OCI-LY7 (cell line): ENCODE measurements at regions not wholly inside any gene's neighbourhood (a gene's known extent, or its start where the extent isn't known, plus 50 kb on each side); places are given as distances from the start of the nearest gene placed in this dataset.

ENCODE experiments used
- BruUV-seq: library from RNA; stranded (reverse); fragments of 400-500 nt; replicated peaks from 2 replicates; lab custom pipeline; 2021; lab: Mats Ljungman, UMichigan
- CTCF ChIA-PET: fragments of 300-600 bp; sonication (Branson Sonifier 250); formaldehyde crosslinking; loops from one replicate; lab custom pipeline; 2022; ENCODE audit warnings: antibody characterized with exemption; ENCODE audit not compliant: unreplicated experiment; lab: Charles Lee
- POLR2A ChIA-PET: fragments of 300-600 bp; sonication (Branson Sonifier 250); formaldehyde crosslinking; loops from one replicate; lab custom pipeline; 2022; ENCODE audit warnings: antibody characterized with exemption; lab: Charles Lee
- DNase-seq: peaks from one replicate; pipeline ENCODE4 v3.0.0-alpha.2; 2015; ENCODE audit warnings: low spot score
- H2AFZ ChIP-seq: fragments of 200-600 bp; sonication (generic), shearing (Covaris generic); 2 replicates; pipeline ENCODE4 v1.6.1; 2014; ENCODE audit warnings: mild to moderate bottlenecking, antibody characterized with exemption, low read length, moderate library complexity
- H3K27ac ChIP-seq: fragments of 200-600 bp; sonication (generic); 2 replicates; pipeline ENCODE4 v1.5.1; 2014; ENCODE audit warnings: mixed run types, low read depth, mild to moderate bottlenecking, moderate library complexity, low read length, inconsistent platforms; ENCODE audit not compliant: poor library complexity, severe bottlenecking
- H3K36me3 ChIP-seq: fragments of 200-600 bp; sonication (generic); 2 replicates; pipeline ENCODE4 v1.6.1; 2014; ENCODE audit warnings: mild to moderate bottlenecking, antibody characterized with exemption, low read length, moderate library complexity, mixed read lengths; ENCODE audit not compliant: insufficient read depth
- H3K4me1 ChIP-seq: fragments of 200-600 bp; sonication (generic); 2 replicates; pipeline ENCODE4 v1.5.1; 2014; ENCODE audit warnings: mild to moderate bottlenecking, low read length; ENCODE audit not compliant: insufficient read depth, poor library complexity, severe bottlenecking
- H3K4me2 ChIP-seq: fragments of 200-600 bp; sonication (generic); 2 replicates; pipeline ENCODE4 v1.6.1; 2014; ENCODE audit warnings: mild to moderate bottlenecking, low read length
- H3K4me3 ChIP-seq: fragments of 200-600 bp; sonication (generic); 2 replicates; pipeline ENCODE4 v1.5.1; 2014; ENCODE audit warnings: mild to moderate bottlenecking, low read depth, low read length; ENCODE audit not compliant: poor library complexity, severe bottlenecking
- H3K79me2 ChIP-seq: fragments of 200-600 bp; sonication (generic); 2 replicates; pipeline ENCODE4 v1.6.1; 2016; ENCODE audit warnings: low read depth, mild to moderate bottlenecking, low read length, moderate library complexity, mixed read lengths; ENCODE audit not compliant: insufficient read depth
- H3K9me2 ChIP-seq: fragments of 200-600 bp; sonication (generic); 2 replicates; pipeline ENCODE4 v1.6.1; 2016; ENCODE audit warnings: mild to moderate bottlenecking, low read length, mixed read lengths; ENCODE audit not compliant: insufficient read depth
- H3K9me3 ChIP-seq: fragments of 200-600 bp; sonication (generic); 2 replicates; pipeline ENCODE4 v1.6.1; 2014; ENCODE audit warnings: mild to moderate bottlenecking, mixed run types, low read length, mixed read lengths
- H4K20me1 ChIP-seq: fragments of 200-600 bp; sonication (generic); 2 replicates; pipeline ENCODE4 v1.6.1; 2014; ENCODE audit warnings: mild to moderate bottlenecking, antibody characterized with exemption, low read length, moderate library complexity, mixed read lengths; ENCODE audit not compliant: insufficient read depth
- EZH2phosphoT487 ChIP-seq: fragments of 200-600 bp; sonication (generic); IDR thresholded peaks from 2 replicates; pipeline ENCODE4 v1.6.1; 2018; ENCODE audit warnings: low read depth, borderline replicate concordance, mild to moderate bottlenecking, mixed run types, antibody characterized with exemption, low read length, moderate library complexity, mixed read lengths
- intact Hi-C: fragments of 100-400 bp; cut with micrococcal nuclease; formaldehyde crosslinking; loops from one replicate; pipeline ENCODE4 v1.10.0; 2022; ENCODE audit not compliant: unreplicated experiment
- TF ChIP-seq, protein P1 (sequence below): fragments of 200-600 bp; sonication (generic); conservative IDR thresholded peaks from 2 replicates; pipeline ENCODE4 v1.5.1; 2014; ENCODE audit warnings: mild to moderate bottlenecking, antibody characterized with exemption, low read length, moderate library complexity, mixed read lengths

DNA sequence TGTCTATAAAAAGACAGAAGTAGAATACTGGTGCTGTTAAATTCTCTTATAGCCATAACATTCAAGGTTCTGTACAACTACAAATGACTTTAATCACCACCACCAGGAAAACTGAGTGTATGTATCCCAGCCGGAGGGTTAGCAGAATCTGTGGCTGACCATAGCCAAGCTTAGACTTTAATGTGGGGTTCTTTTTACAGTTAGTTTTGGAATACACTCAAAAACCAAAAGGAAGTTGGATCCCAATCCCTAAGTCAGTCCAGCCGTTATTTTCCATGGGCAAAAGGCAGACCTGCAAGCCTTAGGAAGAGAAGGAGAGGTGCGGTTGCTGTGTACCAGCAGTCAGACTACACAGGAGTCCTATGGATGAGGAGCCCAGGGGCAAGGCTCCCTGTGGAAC lies 179.8 kb downstream of the ENC1 start:
- no peaks in the 10 kb centered on the region for H3K9me2 ChIP-seq
- H3K9me3 ChIP-seq: no peaks in the 10 kb centered on the region
- TF ChIP-seq, protein P1, sequence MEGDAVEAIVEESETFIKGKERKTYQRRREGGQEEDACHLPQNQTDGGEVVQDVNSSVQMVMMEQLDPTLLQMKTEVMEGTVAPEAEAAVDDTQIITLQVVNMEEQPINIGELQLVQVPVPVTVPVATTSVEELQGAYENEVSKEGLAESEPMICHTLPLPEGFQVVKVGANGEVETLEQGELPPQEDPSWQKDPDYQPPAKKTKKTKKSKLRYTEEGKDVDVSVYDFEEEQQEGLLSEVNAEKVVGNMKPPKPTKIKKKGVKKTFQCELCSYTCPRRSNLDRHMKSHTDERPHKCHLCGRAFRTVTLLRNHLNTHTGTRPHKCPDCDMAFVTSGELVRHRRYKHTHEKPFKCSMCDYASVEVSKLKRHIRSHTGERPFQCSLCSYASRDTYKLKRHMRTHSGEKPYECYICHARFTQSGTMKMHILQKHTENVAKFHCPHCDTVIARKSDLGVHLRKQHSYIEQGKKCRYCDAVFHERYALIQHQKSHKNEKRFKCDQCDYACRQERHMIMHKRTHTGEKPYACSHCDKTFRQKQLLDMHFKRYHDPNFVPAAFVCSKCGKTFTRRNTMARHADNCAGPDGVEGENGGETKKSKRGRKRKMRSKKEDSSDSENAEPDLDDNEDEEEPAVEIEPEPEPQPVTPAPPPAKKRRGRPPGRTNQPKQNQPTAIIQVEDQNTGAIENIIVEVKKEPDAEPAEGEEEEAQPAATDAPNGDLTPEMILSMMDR: no peak
- TF ChIP-seq EZH2phosphoT487: no peak
- intact Hi-C loops: no loop called here
- no peak overlapping the region for H3K4me2 ChIP-seq
- no peak overlapping the region for H3K27ac ChIP-seq
- H3K36me3 ChIP-seq: no peaks in the 10 kb centered on the region
- POLR2A ChIA-PET: interaction anchor here (0.8 kb wide), 1 partner anchor 50 kb away, joined by 3 read pairs; no protein-coding TSS in a partner anchor
- BruUV-seq: no TSS peak
- no peak overlapping the region for H3K4me3 ChIP-seq
- DNase-seq: no peak
- no peaks in the 10 kb centered on the region for H4K20me1 ChIP-seq
- H3K79me2 ChIP-seq: no peaks in the 10 kb centered on the region
- CTCF ChIA-PET: no interaction called here
- H3K4me1 ChIP-seq: peaks cover 15% of the 10 kb centered on the region
- H2AFZ ChIP-seq: no peak overlapping the region

DNA sequence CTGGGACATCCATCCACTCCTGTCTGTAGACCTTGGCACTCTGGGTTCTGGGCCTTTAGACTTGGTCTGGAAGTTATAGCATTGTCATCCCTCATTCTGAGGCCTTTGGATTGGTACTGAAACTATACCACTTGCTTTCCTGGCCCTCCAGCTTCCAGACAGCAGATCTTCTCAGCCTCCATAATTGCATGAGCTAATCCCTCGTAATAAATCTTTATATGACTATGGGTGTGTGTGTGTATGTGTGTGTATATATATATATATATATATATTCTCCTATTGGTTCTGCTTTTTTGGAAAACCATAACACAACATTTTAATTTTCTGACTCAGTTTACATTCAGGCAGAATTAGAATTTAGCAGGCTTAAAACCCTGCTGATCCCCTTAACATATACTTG lies 180.5 kb downstream of the ENC1 start:
- BruUV-seq: no TSS peak
- Histone ChIP-seq H3K9me2 (no peaks in the 10 kb centered on the region), H3K4me2 (no peak overlapping the region), H3K4me1 (peaks cover 8% of the 10 kb centered on the region), H3K79me2 (no peaks in the 10 kb centered on the region), H3K36me3 (no peaks in the 10 kb centered on the region), H4K20me1 (no peaks in the 10 kb centered on the region), H3K27ac (no peak overlapping the region), H3K9me3 (no peaks in the 10 kb centered on the region), H2AFZ (no peak overlapping the region), H3K4me3 (no peak overlapping the region)
- no peak for DNase-seq
- intact Hi-C loops: no loop called here
- ChIA-PET CTCF (no interaction called here), POLR2A (no interaction called here)
- TF ChIP-seq, protein P1: no peak
- no peak for TF ChIP-seq EZH2phosphoT487

DNA sequence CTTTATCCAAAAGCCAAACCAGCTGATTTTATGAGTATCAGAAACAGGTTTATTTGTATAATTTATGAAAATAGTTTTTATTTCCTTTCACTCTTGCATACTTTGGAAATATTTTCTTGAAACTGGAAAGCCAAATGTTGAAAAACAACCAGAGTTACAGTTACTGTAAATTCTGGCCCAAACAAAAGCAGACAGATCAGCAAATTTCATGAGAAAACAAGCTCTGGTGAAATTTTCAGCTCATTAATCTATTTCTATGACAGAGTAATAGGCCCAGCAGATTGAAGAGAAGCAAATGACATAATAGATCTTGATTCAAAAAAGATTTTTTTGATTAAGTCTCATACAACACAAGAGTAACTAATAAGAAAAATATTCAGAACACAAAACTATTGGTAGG lies 182.7 kb downstream of the ENC1 start:
- H3K79me2 ChIP-seq: no peaks in the 10 kb centered on the region
- H3K4me2 ChIP-seq: no peak overlapping the region
- H3K9me2 ChIP-seq: no peaks in the 10 kb centered on the region
- intact Hi-C loops: no loop called here
- no peaks in the 10 kb centered on the region for H3K36me3 ChIP-seq
- H3K9me3 ChIP-seq: no peaks in the 10 kb centered on the region
- no peaks in the 10 kb centered on the region for H4K20me1 ChIP-seq
- ChIA-PET CTCF (no interaction called here), POLR2A (interaction anchor here (1.3 kb wide), 1 partner anchor 40 kb away, joined by 3 read pairs; no protein-coding TSS in a partner anchor)
- H3K4me3 ChIP-seq: no peak overlapping the region
- DNase-seq: no peak
- BruUV-seq: no TSS peak
- no peak overlapping the region for H3K27ac ChIP-seq
- H3K4me1 ChIP-seq: peaks cover 9% of the 10 kb centered on the region
- no peak overlapping the region for H2AFZ ChIP-seq
- no peak for TF ChIP-seq EZH2phosphoT487
- TF ChIP-seq, protein P1: no peak
